A673 (cell line): ENCODE measurements at regions not wholly inside any gene's neighbourhood (a gene's known extent, or its start where the extent isn't known, plus 50 kb on each side); places are given as distances from the start of the nearest gene placed in this dataset.

Source experiments
- CTCF ChIP-seq: fragments of 300-800, 200-600 bp; sonication (generic); conservative IDR thresholded peaks from 2 replicates; pipeline ENCODE4 v1.5.1; 2017; ENCODE audit warnings: low read depth, mild to moderate bottlenecking, antibody characterized with exemption, low read length, moderate library complexity, mixed read lengths
- EZH2 ChIP-seq: fragments of 200-600 bp; sonication (generic); IDR thresholded peaks from 2 replicates; pipeline ENCODE4 v1.6.1; 2017; ENCODE audit warnings: borderline replicate concordance, low read depth, mild to moderate bottlenecking, mixed read lengths, antibody characterized with exemption, low read length; ENCODE audit not compliant: poor library complexity, severe bottlenecking

GRCh38 chr10:4456279-4456678, 369.7 kb upstream of the AKR1E2 start:
- no peak for TF ChIP-seq CTCF
- TF ChIP-seq EZH2: no peak
